ENCODE measurements at regions not wholly inside any gene's neighbourhood (a gene's known extent, or its start where the extent isn't known, plus 50 kb on each side); places are given as distances from the start of the nearest gene placed in this dataset.

- TF ChIP-seq ZEB2 (tag by site-specific recombination; IDR thresholded peaks at IDR 0.05), result no peak
- TF ChIP-seq CTCF (tag by site-specific recombination; IDR thresholded peaks at IDR 0.05), result no peak
- no peak for TF ChIP-seq SCRT1 (tag by site-specific recombination; IDR thresholded peaks at IDR 0.05; ENCODE audit: borderline replicate concordance)
- TF ChIP-seq ZNF354C (tag by site-specific recombination; IDR thresholded peaks at IDR 0.05; ENCODE audit: borderline replicate concordance, low read depth), result no peak
Observed at GRCh38 chr13:80721689-80722088, 380.8 kb upstream of the SPRY2 start.
